GM21423 (cell line): ENCODE measurements at regions not wholly inside any gene's neighbourhood (a gene's known extent, or its start where the extent isn't known, plus 50 kb on each side); places are given as distances from the start of the nearest gene placed in this dataset.

Experiments
- ATAC-seq: cut with Tn5 transposase; IDR thresholded peaks from one replicate; pipeline ENCODE4 v1.9.1; 2021; ENCODE audit warnings: mild to moderate bottlenecking, moderate library complexity; ENCODE audit not compliant: unreplicated experiment

DNA sequence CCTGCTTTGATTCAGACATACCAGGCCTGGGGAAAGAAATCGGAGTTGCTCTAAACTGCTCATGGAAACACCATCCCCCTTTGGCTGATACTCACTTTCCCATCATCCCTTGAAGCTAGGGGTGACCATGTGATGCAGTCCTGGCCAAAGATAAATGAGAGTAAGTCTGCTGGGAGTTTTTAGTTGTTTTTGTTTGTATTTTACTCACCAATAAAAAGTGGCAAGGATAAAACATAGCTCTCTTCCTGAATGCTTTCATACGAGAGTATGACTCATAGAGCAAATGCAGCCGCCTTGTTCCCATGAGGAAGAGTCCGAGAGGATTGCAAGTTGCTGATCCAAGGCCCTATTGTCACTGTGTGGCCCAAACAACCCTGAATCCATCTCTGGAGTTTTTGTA, 126.4 kb upstream of the TMEM132C start:
- ATAC-seq: no peak

- ATAC-seq: no peak
Observed at GRCh38 chr12:128150961-128151360, 116.0 kb upstream of the TMEM132C start.

GRCh38 chr12:128155571-128155970, 111.4 kb upstream of the TMEM132C start:
- no peak for ATAC-seq

- ATAC-seq: no peak
Observed at GRCh38 chr12:128163086-128163485, 103.9 kb upstream of the TMEM132C start.

GRCh38 chr12:128164533-128164932, 102.4 kb upstream of the TMEM132C start:
- ATAC-seq: no peak

- no peak for ATAC-seq
Observed at GRCh38 chr12:128165387-128165786, 101.6 kb upstream of the TMEM132C start.

GRCh38 chr12:128168273-128168672, 98.7 kb upstream of the TMEM132C start:
- ATAC-seq: no peak

GRCh38 chr12:128170181-128170580, 96.8 kb upstream of the TMEM132C start:
- no peak for ATAC-seq

DNA sequence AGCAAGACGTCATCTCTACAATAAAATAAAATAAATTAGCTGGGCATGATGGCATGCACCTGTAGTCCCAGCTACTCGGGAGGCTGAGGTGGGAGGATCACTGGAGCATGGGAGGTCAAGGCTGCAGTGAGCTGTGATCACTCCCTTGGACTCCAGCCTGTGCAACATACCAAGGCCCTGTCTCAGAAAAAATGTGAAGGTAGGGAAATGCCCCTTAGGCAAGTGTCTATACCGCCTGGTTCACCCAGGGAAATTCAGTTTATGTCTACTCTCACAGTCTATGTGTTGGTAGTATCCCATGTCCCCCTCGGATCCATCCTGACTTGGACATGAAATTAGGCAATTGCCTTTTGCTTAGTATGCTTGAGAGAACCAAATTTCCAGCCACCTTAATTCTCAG, 88.4 kb upstream of the TMEM132C start:
- ATAC-seq: no peak

DNA sequence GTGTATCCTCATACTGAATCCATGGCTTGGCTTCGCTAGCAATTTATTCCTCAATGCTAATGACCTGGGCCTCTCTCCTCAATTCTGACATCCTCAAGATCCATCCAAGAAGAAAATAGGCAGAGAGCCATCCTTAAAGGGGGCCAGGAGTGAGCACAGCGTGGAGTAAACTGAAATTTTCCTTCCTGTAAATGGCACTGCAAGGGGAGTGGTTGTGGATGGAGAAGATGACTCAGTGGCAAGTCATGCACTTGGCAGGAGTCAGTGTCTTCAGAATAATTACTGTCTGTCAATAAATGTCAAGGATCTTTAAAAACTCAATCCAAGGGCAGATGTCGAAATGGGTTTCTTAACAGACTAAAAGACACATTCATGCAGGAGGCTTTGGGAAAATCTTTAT, 88.0 kb upstream of the TMEM132C start:
- ATAC-seq: no peak

GRCh38 chr12:128180166-128180565, 86.8 kb upstream of the TMEM132C start:
- no peak for ATAC-seq

DNA sequence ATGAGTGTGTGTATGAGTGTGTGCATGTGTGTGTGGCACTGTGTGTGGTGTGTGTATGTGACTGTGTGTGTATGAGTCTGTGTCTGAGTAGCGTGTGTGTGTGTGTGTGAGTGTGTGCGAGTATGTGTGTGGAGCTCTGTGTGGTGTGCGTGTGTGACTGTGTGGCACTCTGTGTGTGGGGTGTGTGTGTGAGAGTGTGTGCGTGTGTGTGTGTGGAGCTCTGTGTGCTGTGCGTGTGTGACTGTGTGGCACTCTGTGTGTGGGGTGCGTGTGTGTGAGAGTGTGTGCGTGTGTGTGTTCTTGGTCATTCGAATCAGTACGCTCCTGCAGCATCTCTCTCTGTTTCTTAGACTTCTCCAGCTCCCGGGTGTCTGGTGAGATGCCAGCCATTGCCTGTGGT, 76.9 kb upstream of the TMEM132C start:
- ATAC-seq: no peak

DNA sequence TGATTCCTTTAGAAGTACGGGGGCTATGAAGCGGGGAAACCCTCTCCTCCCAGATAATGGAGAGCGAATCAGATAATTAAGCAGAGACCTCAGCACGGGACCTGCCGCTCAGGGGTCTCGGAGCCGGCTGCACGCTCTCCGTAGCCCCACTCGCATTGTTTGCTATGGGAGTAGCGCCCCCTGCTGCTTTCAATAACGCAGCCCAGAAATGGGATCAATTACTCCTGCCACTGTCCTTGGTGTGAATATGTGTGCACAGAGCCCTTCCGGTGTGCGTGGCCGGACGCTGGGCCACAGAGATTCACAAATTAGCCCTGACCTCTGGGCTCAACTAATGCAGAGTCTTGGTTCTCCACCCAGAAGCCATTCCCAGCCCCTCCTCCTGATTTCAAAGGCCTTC, 76.4 kb upstream of the TMEM132C start:
- ATAC-seq: no peak

DNA sequence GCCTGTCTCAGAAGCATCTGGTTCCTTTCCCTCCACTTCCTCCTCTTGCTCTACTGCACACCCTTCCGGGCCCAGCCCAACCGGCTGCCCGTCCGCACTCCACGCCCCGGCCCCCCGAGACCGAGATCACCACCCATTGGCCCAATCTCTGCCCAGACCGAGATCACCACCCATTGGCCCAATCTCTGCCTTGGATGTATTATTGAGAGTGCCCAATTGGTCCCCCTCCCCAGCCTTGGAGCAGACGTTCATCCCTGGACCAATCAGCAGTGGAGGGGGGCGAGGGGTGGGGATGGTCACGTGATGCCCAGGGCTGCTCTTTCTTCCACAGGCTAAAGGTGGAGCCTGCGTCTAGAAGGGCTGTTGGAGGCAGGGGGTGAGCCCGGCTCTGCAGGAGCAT, 75.6 kb upstream of the TMEM132C start:
- ATAC-seq: no peak

DNA sequence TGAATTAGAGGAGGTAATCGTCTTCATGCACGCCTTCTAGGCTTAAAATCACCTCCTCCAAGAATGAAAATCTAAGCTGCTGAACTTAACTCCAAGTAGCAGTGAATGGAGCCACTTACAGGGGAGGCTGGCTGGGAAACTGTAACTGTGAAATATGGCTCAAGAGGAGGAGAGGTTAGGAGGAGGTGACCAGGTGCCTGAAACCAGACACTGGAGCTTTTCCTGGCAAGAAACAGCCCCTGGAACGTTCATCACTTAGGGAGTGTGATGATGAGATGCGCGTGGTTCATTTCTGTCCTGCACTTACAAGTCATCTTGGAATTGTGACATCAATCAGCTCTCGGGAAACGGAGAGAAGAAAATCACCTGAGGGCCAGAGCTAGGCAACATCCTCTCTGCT, 62.3 kb upstream of the TMEM132C start:
- no peak for ATAC-seq

DNA sequence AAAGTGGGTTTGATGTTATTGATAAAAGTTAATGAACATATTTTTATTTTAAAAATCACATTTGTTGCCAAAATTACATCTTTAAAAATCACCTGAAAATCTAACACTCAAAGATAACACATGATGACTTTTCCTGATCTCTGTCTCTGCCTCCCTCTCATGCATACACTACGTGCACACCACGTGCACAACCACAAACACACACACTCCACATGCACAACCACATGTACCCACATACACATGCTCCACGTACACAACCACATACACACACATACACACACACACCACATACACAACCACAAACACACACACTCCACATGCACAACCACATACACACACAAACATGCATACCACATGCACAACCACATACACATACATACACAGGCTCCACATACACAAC, 61.8 kb upstream of the TMEM132C start:
- no peak for ATAC-seq

GRCh38 chr12:128205758-128206157, 61.2 kb upstream of the TMEM132C start:
- no peak for ATAC-seq
